Mucosa of stomach (tissue), 1 donor: ENCODE measurements at regions not wholly inside any gene's neighbourhood (a gene's known extent, or its start where the extent isn't known, plus 50 kb on each side); places are given as distances from the start of the nearest gene placed in this dataset.

ENCODE experiments used
- H3K27me3 ChIP-seq: one replicate; pipeline ENCODE4 v1.7.0; 2013; ENCODE audit warnings: mild to moderate bottlenecking, low read length; ENCODE audit not compliant: control insufficient read depth, insufficient read depth
- H3K36me3 ChIP-seq: one replicate; pipeline ENCODE4 v1.7.0; 2013; ENCODE audit warnings: low read length; ENCODE audit not compliant: control insufficient read depth, insufficient read depth
- H3K4me1 ChIP-seq: one replicate; pipeline ENCODE4 v1.7.0; 2013; ENCODE audit warnings: mild to moderate bottlenecking, low read length; ENCODE audit not compliant: control insufficient read depth, insufficient read depth
- H3K4me3 ChIP-seq: one replicate; pipeline ENCODE4 v1.7.0; 2013; ENCODE audit warnings: low read length
- H3K9ac ChIP-seq: one replicate; pipeline ENCODE4 v1.7.0; 2013; ENCODE audit warnings: mild to moderate bottlenecking, low read length, moderate library complexity
- H3K9me3 ChIP-seq: one replicate; pipeline ENCODE4 v1.7.0; 2013; ENCODE audit warnings: mild to moderate bottlenecking, low read length, moderate library complexity; ENCODE audit not compliant: control insufficient read depth
- donor health status: Pancreatic carcinoma.

DNA sequence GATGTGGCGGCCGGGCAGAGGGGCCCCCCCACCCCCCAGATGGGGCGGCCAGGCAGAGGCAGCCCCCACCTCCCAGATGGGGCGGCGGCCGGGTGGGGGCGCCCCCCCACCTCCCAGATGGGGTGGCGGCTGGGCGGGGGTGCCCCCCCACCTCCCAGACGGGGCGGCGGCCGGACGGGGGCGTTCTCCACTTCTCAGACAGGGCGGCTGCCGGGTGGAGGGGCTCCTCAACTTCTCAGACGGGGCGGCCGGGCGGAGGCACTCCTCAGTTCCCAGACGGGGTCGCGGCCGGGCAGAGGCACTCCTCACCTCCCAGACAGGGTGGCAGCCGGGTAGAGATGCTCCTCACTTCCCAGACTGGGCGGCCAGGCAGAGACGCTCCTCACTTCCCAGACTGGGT lies 469.8 kb downstream of the PCNX1 start:
- Histone ChIP-seq H3K27me3 (no peaks in the 10 kb centered on the region), H3K9me3 (no peaks in the 10 kb centered on the region), H3K4me3 (no peak overlapping the region), H3K4me1 (peaks cover 30% of the 10 kb centered on the region), H3K36me3 (no peaks in the 10 kb centered on the region), H3K9ac (no peak overlapping the region)

- peaks cover 44% of the 10 kb centered on the region for H3K4me1 ChIP-seq
- H3K36me3 ChIP-seq = no peaks in the 10 kb centered on the region
- H3K4me3 ChIP-seq = no peak overlapping the region
- H3K27me3 ChIP-seq = no peaks in the 10 kb centered on the region
- H3K9me3 ChIP-seq = no peaks in the 10 kb centered on the region
- H3K9ac ChIP-seq = no peak overlapping the region
These were observed 473.0 kb downstream of the PCNX1 start for GRCh38 chr14:71380271-71380670.

GRCh38 chr14:71381814-71382213 lies 474.6 kb downstream of the PCNX1 start:
- H3K9ac ChIP-seq = peak overlapping the region; percentile 3
- no peaks in the 10 kb centered on the region for H3K36me3 ChIP-seq
- H3K4me3 ChIP-seq = no peak overlapping the region
- H3K27me3 ChIP-seq = no peaks in the 10 kb centered on the region
- no peaks in the 10 kb centered on the region for H3K9me3 ChIP-seq
- H3K4me1 ChIP-seq = peaks cover 51% of the 10 kb centered on the region

DNA sequence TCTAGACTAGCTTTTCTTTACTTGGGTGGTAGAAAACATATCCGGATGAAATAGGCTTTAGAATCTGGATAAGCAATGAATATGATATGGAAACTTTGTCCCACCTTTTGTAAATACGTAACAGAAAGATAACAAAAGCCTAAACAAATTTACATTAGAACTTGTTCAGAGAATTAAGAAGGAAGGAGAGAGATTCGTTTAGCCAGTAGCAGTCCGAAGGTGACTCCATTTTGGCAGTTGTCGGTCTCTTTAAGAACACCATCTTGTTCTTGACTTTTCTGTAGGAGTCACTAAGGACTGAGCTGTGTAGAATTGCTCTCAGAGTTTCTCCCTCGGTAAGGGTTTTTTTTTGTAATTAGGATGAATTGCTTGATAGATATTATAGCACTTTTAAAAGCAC lies 475.1 kb downstream of the PCNX1 start:
- no peaks in the 10 kb centered on the region for H3K9me3 ChIP-seq

DNA sequence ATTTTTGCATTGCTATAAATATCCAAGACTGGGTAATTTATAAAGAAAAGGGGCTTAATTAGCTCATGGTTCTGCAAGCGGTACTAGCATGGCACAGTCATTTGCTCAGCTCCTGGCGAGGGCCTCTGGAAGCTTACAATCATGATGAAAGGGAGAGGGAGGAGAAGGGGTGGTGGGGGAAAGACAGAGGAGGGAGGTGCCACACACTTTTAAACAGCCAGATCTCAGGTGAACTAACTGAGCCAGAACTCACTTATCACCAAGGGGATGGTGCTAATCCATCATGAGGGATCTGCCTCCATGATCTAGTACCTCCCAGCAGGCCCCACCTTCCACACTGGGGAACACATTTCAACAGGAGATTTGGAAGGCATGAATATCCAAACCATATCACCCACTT lies 476.3 kb downstream of the PCNX1 start:
- peaks cover 51% of the 10 kb centered on the region for H3K4me1 ChIP-seq
- no peaks in the 10 kb centered on the region for H3K36me3 ChIP-seq
- H3K27me3 ChIP-seq = no peaks in the 10 kb centered on the region
- no peaks in the 10 kb centered on the region for H3K9me3 ChIP-seq
- H3K4me3 ChIP-seq = no peak overlapping the region
- H3K9ac ChIP-seq = no peak overlapping the region

More for the DNA sequence above, 475.1 kb downstream of the PCNX1 start:
- Histone ChIP-seq H3K36me3 (no peaks in the 10 kb centered on the region), H3K4me1 (peaks cover 51% of the 10 kb centered on the region), H3K4me3 (peak overlapping the region; percentile 34), H3K27me3 (no peaks in the 10 kb centered on the region), H3K9ac (peak overlapping the region; percentile 55)

DNA sequence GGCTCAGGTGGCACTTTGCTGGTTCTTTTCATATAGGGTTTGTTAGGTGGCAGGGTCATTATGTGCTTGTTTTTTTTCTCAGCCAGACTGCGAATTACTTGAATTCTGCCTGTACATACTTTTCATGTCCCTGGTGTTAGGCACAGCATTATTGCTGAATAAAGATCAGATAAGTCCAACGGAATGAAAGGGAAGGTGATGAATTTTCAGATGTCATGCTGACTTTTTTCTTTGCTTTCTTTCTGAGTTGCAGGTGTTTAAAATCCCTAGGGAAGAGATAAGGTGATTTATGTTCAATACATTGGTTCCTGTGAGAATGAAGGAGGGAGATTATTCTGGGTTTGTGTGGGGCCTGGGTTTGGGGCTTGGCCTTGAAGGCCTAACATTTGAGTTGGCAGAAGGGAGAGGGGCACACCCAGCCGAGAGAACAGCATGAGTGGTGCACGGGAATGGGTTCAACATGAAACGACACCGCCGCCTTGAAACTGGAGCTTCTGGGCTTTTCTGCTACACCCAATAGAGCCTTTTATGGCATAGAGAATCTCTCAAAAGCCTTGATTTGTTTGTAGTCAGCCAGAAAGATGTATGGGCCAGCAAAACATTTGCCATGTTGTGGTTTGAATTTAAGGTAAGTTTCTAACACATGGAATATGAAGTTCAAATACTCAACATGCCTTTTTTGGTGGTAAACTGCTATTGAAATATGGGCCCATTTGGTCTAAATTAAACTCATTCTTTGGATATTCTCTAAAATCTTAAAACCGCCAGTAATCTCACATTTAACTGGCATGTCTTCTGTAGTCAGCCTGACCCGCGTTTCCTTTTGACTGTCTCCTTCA lies 477.0 kb downstream of the PCNX1 start:
- Histone ChIP-seq H3K4me1 (peaks cover 47% of the 10 kb centered on the region), H3K9me3 (no peaks in the 10 kb centered on the region), H3K27me3 (no peaks in the 10 kb centered on the region), H3K36me3 (no peaks in the 10 kb centered on the region), H3K4me3 (no peak overlapping the region), H3K9ac (peak overlapping the region; percentile 31)

GRCh38 chr14:71387753-71388152 lies 480.5 kb downstream of the PCNX1 start:
- Histone ChIP-seq H3K27me3 (no peaks in the 10 kb centered on the region), H3K4me1 (peaks cover 31% of the 10 kb centered on the region), H3K9me3 (no peaks in the 10 kb centered on the region), H3K4me3 (no peak overlapping the region), H3K36me3 (no peaks in the 10 kb centered on the region), H3K9ac (no peak overlapping the region)

DNA sequence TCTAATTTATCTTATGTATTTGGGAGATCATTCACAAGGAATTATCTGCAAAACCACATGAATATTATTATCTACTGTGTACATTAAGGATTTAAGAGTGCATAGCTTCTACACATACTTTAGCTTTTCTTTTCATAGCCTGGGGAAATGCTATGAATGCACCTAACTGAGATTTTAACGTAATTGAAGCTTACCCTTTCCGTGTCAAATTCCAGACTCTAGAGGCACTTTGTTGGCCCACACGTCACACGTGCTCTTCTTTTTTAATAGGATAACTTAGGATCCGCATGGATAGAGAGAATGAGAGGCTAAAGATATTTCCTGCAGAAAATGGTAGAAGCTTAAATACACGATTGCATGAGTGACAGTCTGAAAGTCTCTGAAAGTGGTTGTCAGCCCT lies 481.1 kb downstream of the PCNX1 start:
- Histone ChIP-seq H3K4me1 (peaks cover 26% of the 10 kb centered on the region), H3K9me3 (no peaks in the 10 kb centered on the region), H3K36me3 (no peaks in the 10 kb centered on the region), H3K4me3 (no peak overlapping the region), H3K9ac (no peak overlapping the region), H3K27me3 (no peaks in the 10 kb centered on the region)

DNA sequence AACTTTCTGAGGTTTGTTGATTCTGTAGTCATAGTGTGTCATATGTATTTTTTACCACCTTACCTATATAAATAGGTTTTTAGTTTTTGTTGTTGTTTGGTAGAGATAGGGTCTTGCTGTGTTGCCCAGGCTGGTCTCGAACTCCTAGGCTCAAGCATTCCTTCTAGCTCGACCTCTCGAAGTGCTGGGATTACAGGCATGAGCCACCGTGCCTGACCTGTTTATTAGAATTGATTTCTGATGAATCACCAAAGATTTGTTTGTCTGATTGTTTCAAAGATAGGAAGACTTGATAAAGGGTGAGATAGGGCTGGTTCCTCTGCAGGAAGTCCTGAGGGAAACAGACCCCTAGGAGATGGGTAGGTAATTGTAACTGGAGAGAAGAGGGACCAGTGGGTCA lies 481.6 kb downstream of the PCNX1 start:
- Histone ChIP-seq H3K27me3 (no peaks in the 10 kb centered on the region), H3K4me1 (peaks cover 20% of the 10 kb centered on the region), H3K9ac (no peak overlapping the region), H3K36me3 (no peaks in the 10 kb centered on the region), H3K9me3 (no peaks in the 10 kb centered on the region), H3K4me3 (no peak overlapping the region)

DNA sequence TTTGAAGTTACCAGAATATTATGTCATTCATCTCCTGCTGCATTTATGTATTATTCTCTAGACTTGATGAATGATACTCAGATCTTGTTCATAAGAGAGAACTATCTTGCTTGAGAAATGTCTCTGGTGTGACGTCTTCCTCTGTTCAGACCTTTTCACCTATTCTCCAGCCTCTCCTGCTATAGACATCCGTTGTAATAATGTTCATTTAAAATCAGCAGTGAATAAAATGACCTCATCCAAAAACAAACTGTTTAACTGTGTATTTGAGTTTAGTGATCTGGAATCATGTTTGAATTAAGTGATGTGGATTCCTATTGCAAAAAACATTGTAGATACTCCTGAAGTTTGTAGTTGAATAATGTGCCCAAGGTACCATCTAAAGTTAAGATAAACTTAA lies 487.1 kb downstream of the PCNX1 start:
- H3K27me3 ChIP-seq = no peaks in the 10 kb centered on the region
- H3K36me3 ChIP-seq = no peaks in the 10 kb centered on the region
- H3K4me1 ChIP-seq = peaks cover 3% of the 10 kb centered on the region
- H3K9me3 ChIP-seq = no peaks in the 10 kb centered on the region
- H3K4me3 ChIP-seq = no peak overlapping the region
- H3K9ac ChIP-seq = no peak overlapping the region

DNA sequence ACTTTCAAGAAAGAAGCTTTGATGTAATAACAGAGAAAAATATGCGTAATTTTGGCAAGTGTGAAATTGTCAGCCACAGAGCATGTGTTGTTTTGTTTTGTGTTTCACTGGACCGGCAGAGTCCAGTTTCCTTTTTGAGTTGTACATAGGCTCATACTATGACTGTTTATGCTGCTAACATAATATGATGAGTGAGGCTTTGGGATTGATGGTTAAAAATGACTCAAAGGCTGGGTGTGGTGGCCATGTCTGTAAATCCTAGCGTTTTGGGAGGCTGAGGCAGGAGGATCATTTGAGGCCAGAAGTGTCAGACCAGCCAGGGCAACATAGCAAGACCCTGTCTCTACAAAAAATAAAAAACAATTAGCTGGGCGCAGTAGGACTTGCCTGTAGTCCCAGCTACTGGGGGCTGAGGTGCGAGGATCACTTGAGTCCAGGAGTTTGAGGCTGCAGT lies 487.9 kb downstream of the PCNX1 start:
- no peaks in the 10 kb centered on the region for H3K27me3 ChIP-seq
- H3K9ac ChIP-seq = no peak overlapping the region
- H3K4me1 ChIP-seq = peaks cover 3% of the 10 kb centered on the region
- H3K9me3 ChIP-seq = no peaks in the 10 kb centered on the region
- no peak overlapping the region for H3K4me3 ChIP-seq
- H3K36me3 ChIP-seq = no peaks in the 10 kb centered on the region

DNA sequence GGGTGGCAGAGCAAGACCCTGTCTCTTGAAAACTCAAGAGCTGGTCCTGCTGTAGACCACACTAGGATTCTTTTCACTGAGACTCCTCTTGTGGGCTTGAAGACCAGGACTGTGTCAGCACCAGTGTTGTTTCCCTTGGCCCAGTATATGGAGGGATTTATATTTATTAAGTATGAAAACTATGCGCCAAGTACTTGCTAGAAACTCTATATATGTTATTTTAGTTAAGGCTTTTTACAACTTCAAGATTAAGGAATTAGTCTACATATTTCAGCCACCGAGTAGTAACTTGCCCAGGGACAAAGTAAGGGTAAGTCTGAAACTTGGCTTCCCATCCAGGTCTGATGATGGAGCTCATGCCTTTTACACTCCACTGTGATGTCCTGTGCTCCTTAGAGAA lies 488.4 kb downstream of the PCNX1 start:
- H3K4me1 ChIP-seq = peaks cover 3% of the 10 kb centered on the region
- no peaks in the 10 kb centered on the region for H3K36me3 ChIP-seq
- H3K27me3 ChIP-seq = no peaks in the 10 kb centered on the region
- no peaks in the 10 kb centered on the region for H3K9me3 ChIP-seq
- no peak overlapping the region for H3K9ac ChIP-seq
- no peak overlapping the region for H3K4me3 ChIP-seq
